ENCODE measurements at regions not wholly inside any gene's neighbourhood (a gene's known extent, or its start where the extent isn't known, plus 50 kb on each side); places are given as distances from the start of the nearest gene placed in this dataset.

GRCh38 chr16:72537664-72538063 lies 365.7 kb upstream of the PMFBP1 start:
- no peak overlapping the region for H3K4me3 ChIP-seq (replicated peaks; ENCODE audit: insufficient read depth, low read length)
- H3K27me3 ChIP-seq (ENCODE audit: insufficient read depth, poor library complexity, severe bottlenecking), result no peaks in the 10 kb centered on the region
- no peak for DNase-seq (ENCODE audit: low read depth in 1 of 2, low spot score in 1 of 2)
- no peak overlapping the region for H3K27ac ChIP-seq (replicated peaks)
- TF ChIP-seq GABPA (IDR thresholded peaks at IDR 0.05; ENCODE audit: low read depth) (no peak), POLR2AphosphoS5 (IDR thresholded peaks at IDR 0.05; ENCODE audit: low read depth) (no peak), CTCF (IDR thresholded peaks at IDR 0.05; ENCODE audit: insufficient read depth, low read length) (no peak), SPI1 (IDR thresholded peaks at IDR 0.05; ENCODE audit: borderline replicate concordance, low read depth) (no peak)
- TF ChIP-seq, protein P1, sequence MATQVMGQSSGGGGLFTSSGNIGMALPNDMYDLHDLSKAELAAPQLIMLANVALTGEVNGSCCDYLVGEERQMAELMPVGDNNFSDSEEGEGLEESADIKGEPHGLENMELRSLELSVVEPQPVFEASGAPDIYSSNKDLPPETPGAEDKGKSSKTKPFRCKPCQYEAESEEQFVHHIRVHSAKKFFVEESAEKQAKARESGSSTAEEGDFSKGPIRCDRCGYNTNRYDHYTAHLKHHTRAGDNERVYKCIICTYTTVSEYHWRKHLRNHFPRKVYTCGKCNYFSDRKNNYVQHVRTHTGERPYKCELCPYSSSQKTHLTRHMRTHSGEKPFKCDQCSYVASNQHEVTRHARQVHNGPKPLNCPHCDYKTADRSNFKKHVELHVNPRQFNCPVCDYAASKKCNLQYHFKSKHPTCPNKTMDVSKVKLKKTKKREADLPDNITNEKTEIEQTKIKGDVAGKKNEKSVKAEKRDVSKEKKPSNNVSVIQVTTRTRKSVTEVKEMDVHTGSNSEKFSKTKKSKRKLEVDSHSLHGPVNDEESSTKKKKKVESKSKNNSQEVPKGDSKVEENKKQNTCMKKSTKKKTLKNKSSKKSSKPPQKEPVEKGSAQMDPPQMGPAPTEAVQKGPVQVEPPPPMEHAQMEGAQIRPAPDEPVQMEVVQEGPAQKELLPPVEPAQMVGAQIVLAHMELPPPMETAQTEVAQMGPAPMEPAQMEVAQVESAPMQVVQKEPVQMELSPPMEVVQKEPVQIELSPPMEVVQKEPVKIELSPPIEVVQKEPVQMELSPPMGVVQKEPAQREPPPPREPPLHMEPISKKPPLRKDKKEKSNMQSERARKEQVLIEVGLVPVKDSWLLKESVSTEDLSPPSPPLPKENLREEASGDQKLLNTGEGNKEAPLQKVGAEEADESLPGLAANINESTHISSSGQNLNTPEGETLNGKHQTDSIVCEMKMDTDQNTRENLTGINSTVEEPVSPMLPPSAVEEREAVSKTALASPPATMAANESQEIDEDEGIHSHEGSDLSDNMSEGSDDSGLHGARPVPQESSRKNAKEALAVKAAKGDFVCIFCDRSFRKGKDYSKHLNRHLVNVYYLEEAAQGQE (IDR thresholded peaks at IDR 0.05; ENCODE audit: insufficient replicate concordance, low read depth), result no peak

DNA sequence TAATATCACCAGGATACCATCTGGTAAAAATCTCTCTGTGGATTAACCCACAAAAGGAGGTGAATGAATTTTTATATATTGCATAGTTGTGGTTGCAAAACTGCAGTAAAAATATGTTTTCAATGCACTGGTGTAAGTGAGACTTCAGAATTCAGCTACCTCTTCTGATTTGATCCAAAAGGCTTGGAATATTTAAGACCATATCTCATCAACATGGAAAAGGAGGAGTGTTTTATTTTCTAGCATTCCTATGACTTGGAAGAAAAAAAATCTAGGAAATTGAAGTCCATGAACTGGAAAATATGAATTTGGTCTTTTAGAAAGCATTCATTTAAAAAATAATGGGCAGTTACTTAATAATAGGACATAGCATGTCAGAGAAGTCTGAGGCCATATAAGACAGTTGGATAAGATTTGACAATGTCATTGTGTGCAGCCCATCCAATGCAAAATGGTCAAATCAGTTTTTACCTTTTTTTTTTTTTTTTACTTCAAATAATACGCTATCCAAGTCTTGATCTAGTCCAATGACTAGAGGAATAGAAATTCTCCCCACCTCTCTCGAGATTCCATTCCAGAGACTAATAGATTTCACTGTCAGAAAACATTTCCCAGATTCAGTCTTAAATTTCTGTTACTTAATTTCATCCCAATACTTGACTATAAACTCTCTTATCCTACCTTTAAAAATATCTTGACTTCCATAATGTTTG lies 364.9 kb upstream of the PMFBP1 start:
- Histone ChIP-seq H3K27ac (replicated peaks) (no peak overlapping the region), H3K27me3 (ENCODE audit: insufficient read depth, poor library complexity, severe bottlenecking) (no peaks in the 10 kb centered on the region), H3K4me3 (replicated peaks; ENCODE audit: insufficient read depth, low read length) (no peak overlapping the region)
- DNase-seq (ENCODE audit: low read depth in 1 of 2, low spot score in 1 of 2), result no peak
- no peak for TF ChIP-seq CTCF (IDR thresholded peaks at IDR 0.05; ENCODE audit: insufficient read depth, low read length)
- no peak for TF ChIP-seq GABPA (IDR thresholded peaks at IDR 0.05; ENCODE audit: low read depth)
- TF ChIP-seq, protein P1 (IDR thresholded peaks at IDR 0.05; ENCODE audit: insufficient replicate concordance, low read depth), result no peak

GRCh38 chr16:72532906-72533410 lies 361.0 kb upstream of the PMFBP1 start:
- DNase-seq (ENCODE audit: low read depth in 1 of 2, low spot score in 1 of 2), result no peak
- Histone ChIP-seq H3K4me3 (replicated peaks; ENCODE audit: insufficient read depth, low read length) (no peak overlapping the region), H3K27ac (replicated peaks) (no peak overlapping the region), H3K27me3 (ENCODE audit: insufficient read depth, poor library complexity, severe bottlenecking) (no peaks in the 10 kb centered on the region)
- TF ChIP-seq GABPA (IDR thresholded peaks at IDR 0.05; ENCODE audit: low read depth) (no peak), CTCF (IDR thresholded peaks at IDR 0.05; ENCODE audit: insufficient read depth, low read length) (no peak), POLR2AphosphoS5 (IDR thresholded peaks at IDR 0.05; ENCODE audit: low read depth) (no peak), SPI1 (IDR thresholded peaks at IDR 0.05; ENCODE audit: borderline replicate concordance, low read depth) (no peak)
- TF ChIP-seq, protein P1 (IDR thresholded peaks at IDR 0.05; ENCODE audit: insufficient replicate concordance, low read depth), result no peak

All from HL-60 (cell line).